ENCODE measurements at regions not wholly inside any gene's neighbourhood (a gene's known extent, or its start where the extent isn't known, plus 50 kb on each side); places are given as distances from the start of the nearest gene placed in this dataset.

- H3K27ac ChIP-seq (ENCODE audit: low read length): no peak overlapping the region
- H3K27me3 ChIP-seq (ENCODE audit: control insufficient read depth, insufficient read depth, low read length): no peaks in the 10 kb centered on the region
- DNase-seq: no peak
- no peaks in the 10 kb centered on the region for H3K4me1 ChIP-seq (ENCODE audit: control insufficient read depth, insufficient read depth, low read length)
- no peaks in the 10 kb centered on the region for H3K36me3 ChIP-seq (ENCODE audit: control insufficient read depth, insufficient read depth, low read length)
- H3K9me3 ChIP-seq (ENCODE audit: control insufficient read depth, low read depth, low read length): peaks cover 3% of the 10 kb centered on the region
- no peak overlapping the region for H3K4me3 ChIP-seq (ENCODE audit: low read length)
- no CpG with 5 or more reads among the region's 5 CpGs for whole genome bisulfite sequencing (ENCODE audit: insufficient coverage, low lambda C conversion rate)
These were observed 598.5 kb downstream of the ZNF385D start for GRCh38 chr3:21152555-21152954.

GRCh38 chr3:21142949-21143348 is 608.1 kb downstream of the ZNF385D start:
- Histone ChIP-seq H3K4me3 (ENCODE audit: low read length) (no peak overlapping the region), H3K27ac (ENCODE audit: low read length) (no peak overlapping the region), H3K27me3 (ENCODE audit: control insufficient read depth, insufficient read depth, low read length) (no peaks in the 10 kb centered on the region), H3K9me3 (ENCODE audit: control insufficient read depth, low read depth, low read length) (peaks cover 3% of the 10 kb centered on the region), H3K4me1 (ENCODE audit: control insufficient read depth, insufficient read depth, low read length) (no peaks in the 10 kb centered on the region), H3K36me3 (ENCODE audit: control insufficient read depth, insufficient read depth, low read length) (no peaks in the 10 kb centered on the region)
- 80% methylated on average over 1 of the region's 3 CpGs for WGBS (ENCODE audit: insufficient coverage, low lambda C conversion rate)
- DNase-seq: no peak

GRCh38 chr3:21142031-21142430 is 609.0 kb downstream of the ZNF385D start:
- 92% methylated on average over 2 of the region's 5 CpGs for WGBS (ENCODE audit: insufficient coverage, low lambda C conversion rate)
- Histone ChIP-seq H3K9me3 (ENCODE audit: control insufficient read depth, low read depth, low read length) (peaks cover 3% of the 10 kb centered on the region), H3K4me1 (ENCODE audit: control insufficient read depth, insufficient read depth, low read length) (no peaks in the 10 kb centered on the region), H3K36me3 (ENCODE audit: control insufficient read depth, insufficient read depth, low read length) (no peaks in the 10 kb centered on the region), H3K27ac (ENCODE audit: low read length) (no peak overlapping the region), H3K27me3 (ENCODE audit: control insufficient read depth, insufficient read depth, low read length) (no peaks in the 10 kb centered on the region), H3K4me3 (ENCODE audit: low read length) (no peak overlapping the region)
- DNase-seq: no peak

GRCh38 chr3:21140785-21141184 is 610.2 kb downstream of the ZNF385D start:
- WGBS (ENCODE audit: insufficient coverage, low lambda C conversion rate): no CpG with 5 or more reads among the region's 1 CpG
- no peak for DNase-seq
- H3K9me3 ChIP-seq (ENCODE audit: control insufficient read depth, low read depth, low read length): peaks cover 3% of the 10 kb centered on the region
- H3K4me1 ChIP-seq (ENCODE audit: control insufficient read depth, insufficient read depth, low read length): no peaks in the 10 kb centered on the region
- H3K4me3 ChIP-seq (ENCODE audit: low read length): no peak overlapping the region
- H3K27me3 ChIP-seq (ENCODE audit: control insufficient read depth, insufficient read depth, low read length): no peaks in the 10 kb centered on the region
- H3K36me3 ChIP-seq (ENCODE audit: control insufficient read depth, insufficient read depth, low read length): no peaks in the 10 kb centered on the region
- no peak overlapping the region for H3K27ac ChIP-seq (ENCODE audit: low read length)

GRCh38 chr3:21138085-21138484 is 612.9 kb downstream of the ZNF385D start:
- no peaks in the 10 kb centered on the region for H3K9me3 ChIP-seq (ENCODE audit: control insufficient read depth, low read depth, low read length)
- H3K4me3 ChIP-seq (ENCODE audit: low read length): no peak overlapping the region
- no peaks in the 10 kb centered on the region for H3K27me3 ChIP-seq (ENCODE audit: control insufficient read depth, insufficient read depth, low read length)
- H3K36me3 ChIP-seq (ENCODE audit: control insufficient read depth, insufficient read depth, low read length): no peaks in the 10 kb centered on the region
- no CpG with 5 or more reads among the region's 2 CpGs for WGBS (ENCODE audit: insufficient coverage, low lambda C conversion rate)
- H3K27ac ChIP-seq (ENCODE audit: low read length): no peak overlapping the region
- H3K4me1 ChIP-seq (ENCODE audit: control insufficient read depth, insufficient read depth, low read length): no peaks in the 10 kb centered on the region
- DNase-seq: no peak

- Histone ChIP-seq H3K27me3 (ENCODE audit: control insufficient read depth, insufficient read depth, low read length) (no peaks in the 10 kb centered on the region), H3K27ac (ENCODE audit: low read length) (no peak overlapping the region), H3K4me1 (ENCODE audit: control insufficient read depth, insufficient read depth, low read length) (no peaks in the 10 kb centered on the region), H3K36me3 (ENCODE audit: control insufficient read depth, insufficient read depth, low read length) (no peaks in the 10 kb centered on the region), H3K9me3 (ENCODE audit: control insufficient read depth, low read depth, low read length) (no peaks in the 10 kb centered on the region), H3K4me3 (ENCODE audit: low read length) (no peak overlapping the region)
- DNase-seq: no peak
These were observed 618.1 kb downstream of the ZNF385D start for GRCh38 chr3:21132896-21133295.

- no peaks in the 10 kb centered on the region for H3K27me3 ChIP-seq (ENCODE audit: control insufficient read depth, insufficient read depth, low read length)
- no CpG with 5 or more reads among the region's 2 CpGs for WGBS (ENCODE audit: insufficient coverage, low lambda C conversion rate)
- H3K9me3 ChIP-seq (ENCODE audit: control insufficient read depth, low read depth, low read length): peaks cover 6% of the 10 kb centered on the region
- H3K36me3 ChIP-seq (ENCODE audit: control insufficient read depth, insufficient read depth, low read length): no peaks in the 10 kb centered on the region
- H3K4me3 ChIP-seq (ENCODE audit: low read length): no peak overlapping the region
- H3K4me1 ChIP-seq (ENCODE audit: control insufficient read depth, insufficient read depth, low read length): no peaks in the 10 kb centered on the region
- DNase-seq: no peak
- H3K27ac ChIP-seq (ENCODE audit: low read length): no peak overlapping the region
These were observed 630.2 kb downstream of the ZNF385D start for GRCh38 chr3:21120826-21121225.

GRCh38 chr3:21117370-21117769 is 633.6 kb downstream of the ZNF385D start:
- peaks cover 6% of the 10 kb centered on the region for H3K9me3 ChIP-seq (ENCODE audit: control insufficient read depth, low read depth, low read length)
- DNase-seq: no peak
- no peak overlapping the region for H3K27ac ChIP-seq (ENCODE audit: low read length)
- no peaks in the 10 kb centered on the region for H3K27me3 ChIP-seq (ENCODE audit: control insufficient read depth, insufficient read depth, low read length)
- no peaks in the 10 kb centered on the region for H3K4me1 ChIP-seq (ENCODE audit: control insufficient read depth, insufficient read depth, low read length)
- no peak overlapping the region for H3K4me3 ChIP-seq (ENCODE audit: low read length)
- H3K36me3 ChIP-seq (ENCODE audit: control insufficient read depth, insufficient read depth, low read length): no peaks in the 10 kb centered on the region
- no CpG with 5 or more reads among the region's 1 CpG for WGBS (ENCODE audit: insufficient coverage, low lambda C conversion rate)

- no peaks in the 10 kb centered on the region for H3K36me3 ChIP-seq (ENCODE audit: control insufficient read depth, insufficient read depth, low read length)
- no peaks in the 10 kb centered on the region for H3K27me3 ChIP-seq (ENCODE audit: control insufficient read depth, insufficient read depth, low read length)
- DNase-seq: peak in 1 of 2 donors; percentile 2
- 50% methylated on average over 1 of the region's 3 CpGs for WGBS (ENCODE audit: insufficient coverage, low lambda C conversion rate)
- no peak overlapping the region for H3K4me3 ChIP-seq (ENCODE audit: low read length)
- no peaks in the 10 kb centered on the region for H3K4me1 ChIP-seq (ENCODE audit: control insufficient read depth, insufficient read depth, low read length)
- no peak overlapping the region for H3K27ac ChIP-seq (ENCODE audit: low read length)
- H3K9me3 ChIP-seq (ENCODE audit: control insufficient read depth, low read depth, low read length): no peaks in the 10 kb centered on the region
These were observed 642.0 kb downstream of the ZNF385D start for GRCh38 chr3:21109056-21109455.

GRCh38 chr3:21105784-21106183 is 645.2 kb downstream of the ZNF385D start:
- H3K36me3 ChIP-seq (ENCODE audit: control insufficient read depth, insufficient read depth, low read length): no peaks in the 10 kb centered on the region
- peaks cover 3% of the 10 kb centered on the region for H3K9me3 ChIP-seq (ENCODE audit: control insufficient read depth, low read depth, low read length)
- H3K4me1 ChIP-seq (ENCODE audit: control insufficient read depth, insufficient read depth, low read length): no peaks in the 10 kb centered on the region
- no peak for DNase-seq
- no peaks in the 10 kb centered on the region for H3K27me3 ChIP-seq (ENCODE audit: control insufficient read depth, insufficient read depth, low read length)
- H3K27ac ChIP-seq (ENCODE audit: low read length): no peak overlapping the region
- no peak overlapping the region for H3K4me3 ChIP-seq (ENCODE audit: low read length)
- no CpG with 5 or more reads among the region's 1 CpG for WGBS (ENCODE audit: insufficient coverage, low lambda C conversion rate)

- WGBS (ENCODE audit: insufficient coverage, low lambda C conversion rate): no CpG with 5 or more reads among the region's 6 CpGs
- Histone ChIP-seq H3K27me3 (ENCODE audit: control insufficient read depth, insufficient read depth, low read length) (no peaks in the 10 kb centered on the region), H3K36me3 (ENCODE audit: control insufficient read depth, insufficient read depth, low read length) (no peaks in the 10 kb centered on the region), H3K27ac (ENCODE audit: low read length) (no peak overlapping the region), H3K4me1 (ENCODE audit: control insufficient read depth, insufficient read depth, low read length) (no peaks in the 10 kb centered on the region), H3K9me3 (ENCODE audit: control insufficient read depth, low read depth, low read length) (peaks cover 3% of the 10 kb centered on the region), H3K4me3 (ENCODE audit: low read length) (no peak overlapping the region)
- DNase-seq: no peak
These were observed 650.2 kb downstream of the ZNF385D start for GRCh38 chr3:21100656-21101359.

Data from large intestine (tissue), 3 donors.